ENCODE measurements at regions not wholly inside any gene's neighbourhood (a gene's known extent, or its start where the extent isn't known, plus 50 kb on each side); places are given as distances from the start of the nearest gene placed in this dataset.

DNA sequence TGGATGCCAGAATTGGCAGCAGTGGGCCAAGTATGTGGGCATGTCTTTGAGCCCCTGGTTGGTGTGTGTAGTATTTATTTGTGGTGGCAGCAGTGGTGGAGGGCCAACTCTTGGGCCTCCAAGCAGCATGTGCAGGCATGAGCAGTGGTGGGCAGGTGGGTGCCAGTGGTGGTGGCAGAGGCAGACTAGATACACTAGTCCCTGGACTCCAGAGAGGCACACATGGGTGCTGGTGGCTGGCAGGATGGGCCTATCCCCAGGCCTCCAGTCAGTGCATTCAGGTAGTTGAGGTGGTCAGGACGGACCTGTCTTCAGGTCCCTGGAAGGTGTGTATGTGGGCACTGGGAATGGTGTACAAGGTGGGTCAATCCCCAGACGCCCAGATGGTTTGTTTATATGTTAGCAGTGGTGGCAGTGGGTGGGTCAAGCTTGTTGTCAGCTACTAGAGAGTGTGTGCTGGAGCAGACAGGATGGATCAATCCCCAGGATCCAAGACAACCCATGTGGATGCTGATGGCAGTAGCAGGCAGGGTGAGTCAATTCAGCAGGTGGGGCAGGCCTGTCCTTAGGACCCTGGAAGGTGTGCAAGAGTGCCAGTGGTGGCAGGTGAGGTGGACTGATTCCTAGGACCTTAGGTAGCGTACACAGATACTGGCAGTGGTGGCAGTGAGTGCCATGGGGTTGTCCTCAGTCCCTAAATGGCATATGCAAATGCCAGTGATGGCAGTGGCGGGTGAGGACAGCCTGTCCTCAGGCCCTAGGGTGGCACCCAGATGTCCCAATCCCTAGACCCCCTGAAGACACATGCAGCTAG, 294.3 kb downstream of the RPS24 start:
- DNase-seq (no peak), ATAC-seq (ENCODE audit: low read depth in 2 of 2) (no peak)
- Mint-ChIP-seq H3K4me3 (no peak overlapping the region), H3K36me3 (peaks cover 0 to 44% of the 10 kb centered on the region in 2 donors), H3K27ac (peak overlapping the region in 2 of 6 donors; percentile 18 to 64), H3K4me1 (no peaks in the 10 kb centered on the region), H3K27me3 (peaks cover 15 to 34% (median 25%) of the 10 kb centered on the region in 3 donors), H3K9me3 (peaks cover 18 to 40% (median 36%) of the 10 kb centered on the region in 7 donors)

DNA sequence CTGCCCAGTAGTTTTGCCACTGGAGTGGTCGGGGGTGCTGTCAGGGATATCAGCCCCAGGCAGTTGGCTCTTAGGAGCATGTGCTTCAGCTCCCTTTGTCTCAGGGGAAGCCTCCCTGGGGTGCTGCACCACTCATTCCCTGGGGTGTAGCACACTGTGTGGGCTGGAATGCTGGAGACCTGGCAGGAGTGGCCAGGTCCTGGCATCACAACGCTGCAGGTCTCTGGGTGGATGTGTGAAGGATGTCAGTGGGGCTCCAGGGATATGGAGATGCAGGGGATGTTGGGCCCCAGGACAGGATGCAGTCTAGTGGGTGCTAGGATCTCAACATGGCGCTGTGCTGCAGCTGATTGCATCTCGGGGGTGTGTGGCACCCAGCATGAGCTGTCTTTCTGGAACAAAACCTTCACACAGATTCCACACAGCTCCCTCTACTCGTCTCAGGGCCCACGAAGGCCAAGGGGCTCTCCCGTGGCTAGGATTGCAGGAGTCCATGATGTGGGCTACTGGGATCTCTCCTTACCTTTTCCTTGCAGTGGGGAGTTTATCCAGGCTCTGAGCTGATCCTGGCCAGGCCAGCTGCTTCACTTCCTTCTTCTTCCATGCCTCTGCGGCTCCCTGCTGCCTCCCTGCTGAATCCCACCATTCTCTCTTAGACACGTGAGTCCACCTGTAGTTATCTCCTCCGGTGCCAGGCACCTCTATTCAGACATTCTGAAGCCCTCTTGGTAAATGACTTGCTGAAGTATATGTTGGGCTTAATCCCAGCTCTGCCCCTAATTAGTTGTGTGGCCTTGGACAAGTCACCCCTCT, 295.1 kb downstream of the RPS24 start:
- Mint-ChIP-seq H3K4me1 (no peaks in the 10 kb centered on the region), H3K27me3 (peaks cover 15 to 43% (median 25%) of the 10 kb centered on the region in 3 donors), H3K4me3 (peak overlapping the region in 1 of 8 donors; percentile 36), H3K27ac (no peak overlapping the region), H3K36me3 (peaks cover 0 to 48% of the 10 kb centered on the region in 2 donors), H3K9me3 (peaks cover 18 to 45% (median 37%) of the 10 kb centered on the region in 7 donors)
- no peak for ATAC-seq (ENCODE audit: low read depth in 2 of 2)
- no peak for DNase-seq

DNA sequence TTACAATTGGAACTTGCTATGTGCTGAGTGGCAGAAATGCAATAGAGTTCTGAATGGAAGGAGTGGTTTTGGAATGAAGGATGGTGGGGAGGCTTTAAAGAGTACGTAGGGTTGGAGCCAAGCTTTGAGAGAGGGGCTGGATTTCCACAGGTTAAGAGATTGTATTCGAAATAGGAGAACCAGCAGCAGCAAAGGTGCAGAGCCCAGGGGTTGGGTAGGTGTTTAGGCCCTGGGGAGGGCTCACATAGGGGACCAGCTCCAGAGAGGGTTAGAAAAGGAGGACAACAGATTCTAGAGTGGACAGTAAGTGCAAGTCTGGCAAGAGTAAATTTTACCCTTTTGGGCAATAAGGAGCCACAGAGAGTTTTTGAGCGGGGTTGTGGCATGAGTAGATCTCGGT, 297.2 kb downstream of the RPS24 start:
- peaks cover 15 to 43% (median 25%) of the 10 kb centered on the region in 3 donors for H3K27me3 Mint-ChIP-seq
- no peaks in the 10 kb centered on the region for H3K4me1 Mint-ChIP-seq
- no peak overlapping the region for H3K4me3 Mint-ChIP-seq
- H3K36me3 Mint-ChIP-seq, result peaks cover 0 to 38% of the 10 kb centered on the region in 2 donors
- DNase-seq, result no peak
- H3K9me3 Mint-ChIP-seq, result peaks cover 14 to 29% (median 25%) of the 10 kb centered on the region in 7 donors
- H3K27ac Mint-ChIP-seq, result peak overlapping the region in 1 of 6 donors; percentile 26
- no peak for ATAC-seq (ENCODE audit: low read depth in 2 of 2)

DNA sequence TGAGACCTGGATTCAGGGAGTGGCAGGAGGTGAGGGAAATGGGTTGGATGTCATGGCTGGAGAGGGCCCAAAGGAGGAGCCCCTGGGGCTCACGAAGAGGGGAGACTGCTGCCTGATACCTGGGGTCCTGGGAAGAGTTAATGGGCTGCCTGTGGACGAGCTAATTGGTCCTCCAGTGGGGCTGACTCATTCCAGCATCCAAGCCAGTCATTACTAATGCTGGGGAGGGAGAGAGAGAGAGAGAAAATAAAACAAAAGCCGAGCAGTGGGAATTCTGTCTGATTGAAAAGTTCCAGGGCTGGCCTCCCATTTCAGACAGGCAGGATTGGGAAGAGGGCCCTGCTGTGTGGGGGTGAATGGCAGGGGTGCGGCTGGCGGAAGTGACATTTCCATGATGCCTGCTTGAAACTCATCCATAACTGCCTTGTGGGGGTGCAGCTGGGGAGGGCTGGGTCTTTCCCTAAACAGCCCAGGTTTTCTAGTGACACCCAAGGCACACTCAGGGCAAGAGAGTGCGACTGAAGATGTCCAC, 297.8 kb downstream of the RPS24 start:
- H3K4me1 Mint-ChIP-seq, result no peaks in the 10 kb centered on the region
- H3K36me3 Mint-ChIP-seq, result peaks cover 0 to 33% of the 10 kb centered on the region in 2 donors
- no peak overlapping the region for H3K4me3 Mint-ChIP-seq
- peaks cover 15 to 45% (median 25%) of the 10 kb centered on the region in 3 donors for H3K27me3 Mint-ChIP-seq
- DNase-seq, result no peak
- ATAC-seq (ENCODE audit: low read depth in 2 of 2), result no peak
- peaks cover 11 to 23% (median 19%) of the 10 kb centered on the region in 7 donors for H3K9me3 Mint-ChIP-seq
- peak overlapping the region in 1 of 6 donors; percentile 57 for H3K27ac Mint-ChIP-seq

DNA sequence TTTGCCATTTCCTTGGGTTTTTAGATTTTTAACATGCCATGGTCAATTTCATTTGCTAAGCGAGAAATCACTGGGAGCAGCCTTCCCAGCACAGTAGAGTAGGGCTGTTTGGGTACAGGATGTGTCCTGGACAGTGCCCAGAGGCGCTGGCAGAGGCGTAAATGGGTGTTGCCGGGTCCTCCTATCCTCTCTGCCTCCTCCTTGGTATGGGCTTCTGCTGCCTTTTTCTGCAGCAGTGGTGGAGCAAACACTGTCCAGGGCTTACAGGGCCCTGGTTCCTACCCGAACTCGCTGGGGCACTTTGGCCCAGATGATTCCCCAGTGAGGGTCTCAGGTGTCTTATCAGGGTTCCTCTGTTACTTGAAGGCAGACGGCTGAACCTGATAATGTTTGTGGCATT, 298.3 kb downstream of the RPS24 start:
- Mint-ChIP-seq H3K4me3 (no peak overlapping the region), H3K27me3 (peaks cover 15 to 49% (median 25%) of the 10 kb centered on the region in 3 donors), H3K36me3 (peaks cover 0 to 27% of the 10 kb centered on the region in 2 donors), H3K4me1 (no peaks in the 10 kb centered on the region), H3K27ac (no peak overlapping the region), H3K9me3 (peaks cover 7 to 19% (median 13%) of the 10 kb centered on the region in 7 donors)
- ATAC-seq (ENCODE audit: low read depth in 2 of 2) (no peak), DNase-seq (no peak)

DNA sequence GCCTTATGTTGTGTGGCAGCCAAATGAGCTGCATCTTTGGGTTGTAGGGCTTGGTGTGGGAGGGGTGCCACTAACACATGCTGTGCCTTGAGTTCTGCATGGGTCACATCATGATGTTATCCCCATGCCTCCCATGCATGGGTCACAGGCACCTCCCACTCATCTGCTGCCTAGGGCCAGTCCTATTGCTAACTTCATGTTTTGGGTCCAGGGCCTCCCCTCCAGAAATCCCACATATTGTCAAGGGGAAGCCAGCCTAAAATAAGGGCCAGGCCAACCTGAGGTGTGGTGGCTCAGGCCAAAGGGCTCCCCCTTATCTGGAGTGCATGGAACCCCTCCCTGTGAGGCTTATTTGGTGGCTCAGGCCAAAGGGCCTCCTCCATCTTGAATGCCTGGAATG, 299.0 kb downstream of the RPS24 start:
- peaks cover 0 to 21% of the 10 kb centered on the region in 2 donors for H3K36me3 Mint-ChIP-seq

DNA sequence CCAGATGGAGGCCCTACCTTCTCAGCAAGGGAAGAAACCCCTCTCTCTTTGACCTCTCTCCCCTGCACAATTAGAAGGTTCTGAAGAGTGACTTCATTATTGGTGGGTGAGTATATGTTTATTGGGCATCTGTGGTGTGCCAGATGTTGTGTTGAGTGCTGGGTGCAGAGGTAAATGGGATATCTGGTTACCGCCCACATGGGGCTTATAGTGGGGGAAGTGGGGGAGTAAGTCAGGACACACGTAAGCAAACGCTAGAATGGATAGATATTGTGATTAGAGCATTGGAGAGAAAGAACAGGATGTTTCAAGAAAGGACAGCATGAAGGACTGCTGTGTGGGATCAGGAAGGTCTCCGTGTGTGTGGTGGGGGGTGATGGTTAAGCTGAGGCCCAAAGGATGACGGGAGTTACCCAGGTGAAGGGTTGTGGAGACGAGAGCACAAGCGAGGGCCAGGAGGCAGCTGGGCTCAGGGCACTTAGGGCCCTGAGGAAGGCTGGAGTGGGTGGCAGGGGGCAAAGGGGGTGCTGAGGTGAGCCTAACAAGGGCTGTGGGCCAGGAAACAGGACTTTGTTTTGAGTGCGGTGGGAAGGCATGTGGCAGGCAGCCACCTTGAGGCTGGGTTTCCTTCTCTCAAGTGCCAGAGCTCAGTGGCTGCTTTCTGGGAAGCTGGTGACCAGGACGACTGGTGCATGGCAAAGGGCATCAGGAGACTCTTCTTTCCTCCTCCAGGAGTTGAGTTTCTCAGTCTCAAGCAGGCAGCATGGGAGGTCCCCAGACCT, 299.9 kb downstream of the RPS24 start:
- DNase-seq (no peak), ATAC-seq (ENCODE audit: low read depth in 2 of 2) (no peak)
- no peak overlapping the region for H3K27ac Mint-ChIP-seq
- H3K9me3 Mint-ChIP-seq, result peaks cover 0 to 10% (median 4%) of the 10 kb centered on the region in 7 donors
- no peaks in the 10 kb centered on the region for H3K4me1 Mint-ChIP-seq
- H3K4me3 Mint-ChIP-seq, result no peak overlapping the region
- peaks cover 15 to 52% (median 19%) of the 10 kb centered on the region in 3 donors for H3K27me3 Mint-ChIP-seq
- peaks cover 0 to 16% of the 10 kb centered on the region in 2 donors for H3K36me3 Mint-ChIP-seq

More for the DNA sequence above, 299.0 kb downstream of the RPS24 start:
- no peak for ATAC-seq (ENCODE audit: low read depth in 2 of 2)
- Mint-ChIP-seq H3K4me1 (no peaks in the 10 kb centered on the region), H3K4me3 (no peak overlapping the region), H3K27ac (no peak overlapping the region), H3K27me3 (peaks cover 15 to 47% (median 22%) of the 10 kb centered on the region in 3 donors), H3K9me3 (peaks cover 1 to 13% (median 8%) of the 10 kb centered on the region in 7 donors)
- no peak for DNase-seq

DNA sequence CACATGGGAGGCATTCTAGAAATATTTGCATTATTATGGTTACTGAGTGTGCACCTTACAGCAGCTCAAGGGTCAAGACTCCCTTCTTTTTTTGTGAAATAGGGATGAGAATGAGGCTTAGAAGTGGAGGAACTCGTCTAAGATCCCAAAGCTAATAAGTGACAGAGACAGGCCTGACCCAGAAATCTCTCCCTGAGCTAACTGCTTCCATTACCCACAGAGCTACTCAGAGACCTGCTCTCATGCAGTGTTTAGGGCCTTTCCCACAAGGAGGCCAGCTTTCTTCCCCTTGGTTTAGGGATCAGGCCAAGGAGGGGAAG, 301.7 kb downstream of the RPS24 start:
- no peaks in the 10 kb centered on the region for H3K4me1 Mint-ChIP-seq

DNA sequence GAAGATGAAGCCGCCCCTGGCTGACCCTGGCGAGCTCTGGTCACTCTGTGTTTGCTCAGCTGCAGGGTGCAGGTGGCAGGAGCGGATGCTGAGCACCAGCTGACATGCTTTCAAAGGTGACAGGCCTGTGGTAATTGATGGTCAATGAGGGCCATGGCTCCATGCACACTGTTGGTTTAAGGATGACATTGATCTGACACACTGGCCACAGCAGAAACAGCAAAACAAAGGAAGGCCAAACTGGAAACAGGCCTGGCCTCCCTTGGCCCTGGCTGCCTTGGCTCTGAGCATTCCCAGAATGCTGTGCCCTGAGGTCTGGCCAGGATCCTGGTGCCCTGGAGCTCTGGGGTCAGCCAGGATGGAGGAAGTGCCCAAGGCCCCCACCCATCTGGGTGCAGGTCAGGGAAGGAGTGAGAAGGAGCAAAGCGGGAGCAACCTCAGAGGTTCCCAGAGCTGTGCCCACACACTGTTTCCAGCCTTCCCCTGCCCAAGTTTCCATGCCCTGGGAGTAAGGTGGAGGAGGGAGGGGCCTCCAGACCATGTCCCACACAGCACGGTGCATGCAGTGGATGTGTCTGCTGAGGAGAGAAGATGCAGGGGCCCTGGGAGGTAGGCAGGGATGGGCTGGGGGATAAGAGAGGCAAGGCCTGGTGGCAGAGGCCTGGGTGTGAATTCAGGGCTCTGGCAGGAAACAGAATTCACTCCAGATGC, 302.2 kb downstream of the RPS24 start:
- Mint-ChIP-seq H3K4me3 (no peak overlapping the region), H3K36me3 (peaks cover 0 to 15% of the 10 kb centered on the region in 2 donors), H3K9me3 (peaks cover 0 to 5% (median 4%) of the 10 kb centered on the region in 7 donors), H3K27me3 (peaks cover 16 to 48% (median 24%) of the 10 kb centered on the region in 3 donors), H3K27ac (no peak overlapping the region), H3K4me1 (no peaks in the 10 kb centered on the region)
- DNase-seq, result no peak
- no peak for ATAC-seq (ENCODE audit: low read depth in 2 of 2)

More for the DNA sequence above, 301.7 kb downstream of the RPS24 start:
- H3K27ac Mint-ChIP-seq, result no peak overlapping the region
- H3K36me3 Mint-ChIP-seq, result peaks cover 0 to 16% of the 10 kb centered on the region in 2 donors
- peaks cover 16 to 53% (median 27%) of the 10 kb centered on the region in 3 donors for H3K27me3 Mint-ChIP-seq
- peaks cover 0 to 5% (median 4%) of the 10 kb centered on the region in 7 donors for H3K9me3 Mint-ChIP-seq
- ATAC-seq (ENCODE audit: low read depth in 2 of 2) (no peak), DNase-seq (no peak)
- no peak overlapping the region for H3K4me3 Mint-ChIP-seq

DNA sequence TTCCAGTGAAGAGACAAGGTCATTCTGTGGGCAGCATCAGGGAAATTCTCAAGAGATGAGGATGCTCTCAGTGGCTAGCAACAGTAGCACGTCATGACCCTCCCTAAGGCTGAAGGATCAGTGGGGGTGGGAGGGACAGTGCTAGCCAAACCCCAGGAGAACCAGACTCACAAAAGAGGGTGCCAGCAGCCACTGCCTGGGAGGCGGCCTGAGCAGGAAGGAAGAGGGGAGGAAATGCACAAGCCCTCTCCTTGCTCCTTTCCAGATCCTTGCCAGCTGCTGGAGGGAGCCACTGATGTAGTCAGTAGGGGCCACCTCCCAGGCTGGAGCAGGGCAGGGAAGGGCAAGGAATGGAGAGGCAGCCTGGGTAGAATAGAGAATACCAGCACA, 302.7 kb downstream of the RPS24 start:
- Mint-ChIP-seq H3K27ac (no peak overlapping the region), H3K4me1 (no peaks in the 10 kb centered on the region), H3K4me3 (no peak overlapping the region), H3K27me3 (peaks cover 12 to 42% (median 18%) of the 10 kb centered on the region in 3 donors), H3K9me3 (peaks cover 0 to 5% (median 2%) of the 10 kb centered on the region in 7 donors), H3K36me3 (peaks cover 0 to 9% of the 10 kb centered on the region in 2 donors)
- DNase-seq (no peak), ATAC-seq (ENCODE audit: low read depth in 2 of 2) (no peak)

DNA sequence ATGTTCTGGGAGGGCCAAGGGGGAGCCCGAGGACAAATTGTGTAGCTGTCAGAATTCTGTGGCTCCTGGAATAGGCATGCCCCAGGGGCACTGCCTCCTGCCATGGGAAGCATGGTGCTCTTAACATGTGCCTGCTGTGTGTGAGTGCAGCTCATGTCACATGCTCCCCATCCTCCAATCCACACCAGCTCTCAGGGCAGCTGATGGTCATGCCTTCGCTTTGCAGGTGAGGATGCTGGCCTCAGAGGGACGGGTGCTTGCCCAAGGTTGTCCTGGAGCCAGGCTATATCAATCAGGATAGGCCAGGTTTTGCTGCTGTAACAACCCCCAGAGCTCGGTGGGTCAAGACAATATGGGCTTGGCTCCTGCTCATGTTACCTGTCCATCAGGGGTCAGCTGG, 303.4 kb downstream of the RPS24 start:
- Mint-ChIP-seq H3K4me3 (no peak overlapping the region), H3K27ac (no peak overlapping the region), H3K4me1 (no peaks in the 10 kb centered on the region), H3K9me3 (peaks cover 0 to 5% (median 4%) of the 10 kb centered on the region in 7 donors), H3K36me3 (peaks cover 0 to 8% of the 10 kb centered on the region in 2 donors), H3K27me3 (peaks cover 11 to 38% (median 16%) of the 10 kb centered on the region in 3 donors)
- ATAC-seq (ENCODE audit: low read depth in 2 of 2) (no peak), DNase-seq (no peak)

DNA sequence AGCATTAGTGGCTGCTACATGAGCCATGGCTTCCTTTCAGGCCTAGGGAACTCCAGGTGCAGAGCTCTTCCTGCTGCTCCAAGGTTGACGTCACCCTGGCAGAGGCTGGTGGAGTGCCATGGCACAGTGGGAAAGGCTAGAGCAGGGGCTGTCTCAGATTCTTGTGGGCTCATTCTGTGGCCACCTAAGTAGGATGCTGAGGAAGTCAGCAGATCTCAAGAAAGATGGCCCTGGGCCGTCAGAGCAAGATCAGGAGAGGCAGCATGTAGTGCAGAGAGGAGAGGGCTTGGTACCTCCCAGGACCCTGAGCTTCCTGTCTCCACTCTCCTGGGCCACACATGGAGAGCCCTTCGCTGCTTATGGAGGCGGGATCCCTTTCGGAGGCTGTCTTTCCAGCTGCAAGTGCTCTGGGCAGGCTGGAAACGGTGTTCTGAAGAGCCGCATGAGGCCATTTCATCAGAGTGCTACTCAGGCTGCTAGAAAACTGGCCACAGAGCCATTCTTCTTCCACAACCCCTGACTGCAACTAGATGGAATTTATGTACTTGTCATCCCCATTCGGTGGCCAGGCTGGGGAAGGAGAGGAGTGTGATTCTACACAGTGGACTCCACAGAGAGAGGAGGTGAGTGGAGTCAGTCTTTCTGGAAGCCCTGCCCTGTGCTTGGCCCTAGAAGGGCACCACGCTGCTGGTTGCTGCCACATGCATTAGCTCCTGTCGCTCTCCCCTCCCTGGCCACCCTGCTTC, 304.2 kb downstream of the RPS24 start:
- H3K4me1 Mint-ChIP-seq, result no peaks in the 10 kb centered on the region
- peaks cover 0 to 5% (median 4%) of the 10 kb centered on the region in 7 donors for H3K9me3 Mint-ChIP-seq
- no peak overlapping the region for H3K4me3 Mint-ChIP-seq
- H3K36me3 Mint-ChIP-seq, result peaks cover 0 to 6% of the 10 kb centered on the region in 2 donors
- ATAC-seq (ENCODE audit: low read depth in 2 of 2), result no peak
- peaks cover 5 to 35% (median 10%) of the 10 kb centered on the region in 3 donors for H3K27me3 Mint-ChIP-seq
- no peak overlapping the region for H3K27ac Mint-ChIP-seq
- DNase-seq, result no peak

Measured in naive B cell (primary cell).